Fibroblast of pulmonary artery (primary cell): ENCODE measurements at regions not wholly inside any gene's neighbourhood (a gene's known extent, or its start where the extent isn't known, plus 50 kb on each side); places are given as distances from the start of the nearest gene placed in this dataset.

Experiments used
- DNase-seq: peaks from one replicate; pipeline ENCODE4 v3.0.0-alpha.2; 2010; ENCODE audit warnings: low read depth
- H3K4me3 ChIP-seq: replicated peaks from 2 replicates; pipeline ENCODE4 v1.5.1; 2011; ENCODE audit warnings: low read depth, mild to moderate bottlenecking, control low read depth, low read length, moderate library complexity
- TF ChIP-seq, protein P1 (sequence below): IDR thresholded peaks from 2 replicates; pipeline ENCODE4 v1.5.1; 2011; ENCODE audit warnings: mild to moderate bottlenecking, control low read depth, low read length, inconsistent platforms; ENCODE audit errors: missing control alignments

DNA sequence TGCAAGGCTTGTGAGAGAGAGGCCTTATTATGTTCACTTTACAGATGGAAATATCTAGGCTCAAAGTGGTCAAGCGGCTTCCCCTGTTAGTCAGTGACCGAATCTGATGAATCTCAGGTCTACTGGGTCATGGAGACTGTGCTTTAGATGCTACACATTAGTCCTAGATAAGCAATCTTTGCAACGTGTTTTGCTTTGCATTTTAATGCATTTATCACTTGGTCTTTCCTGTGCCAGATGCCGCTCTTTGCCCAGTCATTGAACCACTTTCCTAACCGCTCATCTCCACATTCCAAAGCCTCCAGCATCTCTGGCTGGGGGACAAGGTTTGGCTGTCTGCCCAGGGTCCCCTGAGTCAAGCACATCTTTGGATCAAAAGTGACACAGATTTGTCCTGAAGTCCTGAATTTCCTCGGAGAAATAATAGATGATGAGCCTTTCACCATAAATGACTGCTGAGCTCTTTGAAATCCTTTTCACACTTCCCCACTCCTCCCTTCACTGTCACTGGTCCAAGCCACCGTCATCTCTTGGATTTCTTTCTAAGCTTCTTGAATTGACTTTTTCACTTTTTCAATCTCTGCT is 96.0 kb upstream of the USP24 start:
- TF ChIP-seq, protein P1, sequence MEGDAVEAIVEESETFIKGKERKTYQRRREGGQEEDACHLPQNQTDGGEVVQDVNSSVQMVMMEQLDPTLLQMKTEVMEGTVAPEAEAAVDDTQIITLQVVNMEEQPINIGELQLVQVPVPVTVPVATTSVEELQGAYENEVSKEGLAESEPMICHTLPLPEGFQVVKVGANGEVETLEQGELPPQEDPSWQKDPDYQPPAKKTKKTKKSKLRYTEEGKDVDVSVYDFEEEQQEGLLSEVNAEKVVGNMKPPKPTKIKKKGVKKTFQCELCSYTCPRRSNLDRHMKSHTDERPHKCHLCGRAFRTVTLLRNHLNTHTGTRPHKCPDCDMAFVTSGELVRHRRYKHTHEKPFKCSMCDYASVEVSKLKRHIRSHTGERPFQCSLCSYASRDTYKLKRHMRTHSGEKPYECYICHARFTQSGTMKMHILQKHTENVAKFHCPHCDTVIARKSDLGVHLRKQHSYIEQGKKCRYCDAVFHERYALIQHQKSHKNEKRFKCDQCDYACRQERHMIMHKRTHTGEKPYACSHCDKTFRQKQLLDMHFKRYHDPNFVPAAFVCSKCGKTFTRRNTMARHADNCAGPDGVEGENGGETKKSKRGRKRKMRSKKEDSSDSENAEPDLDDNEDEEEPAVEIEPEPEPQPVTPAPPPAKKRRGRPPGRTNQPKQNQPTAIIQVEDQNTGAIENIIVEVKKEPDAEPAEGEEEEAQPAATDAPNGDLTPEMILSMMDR, result no peak
- peak; percentile 43 for DNase-seq
- no peak overlapping the region for H3K4me3 ChIP-seq

DNA sequence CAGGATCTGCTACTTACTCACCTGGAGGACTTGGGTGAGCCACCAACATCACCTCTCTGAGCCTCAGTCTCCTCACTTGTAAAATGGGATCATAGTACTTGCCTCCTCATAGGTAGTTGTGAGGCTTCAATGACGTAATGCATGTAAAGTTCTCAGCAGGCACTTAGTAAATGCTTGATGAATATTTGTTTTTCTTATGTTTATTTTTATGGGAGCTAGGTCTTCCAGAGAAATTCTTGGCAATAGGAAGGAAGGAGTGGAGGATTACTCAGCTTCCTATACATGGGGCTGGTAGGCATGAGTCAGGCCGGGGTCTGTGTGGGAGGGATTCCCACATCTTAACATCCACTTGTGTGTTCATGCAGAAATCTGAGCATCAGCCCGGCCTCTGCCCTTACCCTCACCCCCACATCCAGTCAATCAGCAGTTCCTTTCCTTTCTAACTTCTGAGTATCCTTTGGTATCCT is 95.4 kb upstream of the USP24 start:
- no peak overlapping the region for H3K4me3 ChIP-seq
- peak; percentile 98 for DNase-seq
- TF ChIP-seq, protein P1, result no peak

DNA sequence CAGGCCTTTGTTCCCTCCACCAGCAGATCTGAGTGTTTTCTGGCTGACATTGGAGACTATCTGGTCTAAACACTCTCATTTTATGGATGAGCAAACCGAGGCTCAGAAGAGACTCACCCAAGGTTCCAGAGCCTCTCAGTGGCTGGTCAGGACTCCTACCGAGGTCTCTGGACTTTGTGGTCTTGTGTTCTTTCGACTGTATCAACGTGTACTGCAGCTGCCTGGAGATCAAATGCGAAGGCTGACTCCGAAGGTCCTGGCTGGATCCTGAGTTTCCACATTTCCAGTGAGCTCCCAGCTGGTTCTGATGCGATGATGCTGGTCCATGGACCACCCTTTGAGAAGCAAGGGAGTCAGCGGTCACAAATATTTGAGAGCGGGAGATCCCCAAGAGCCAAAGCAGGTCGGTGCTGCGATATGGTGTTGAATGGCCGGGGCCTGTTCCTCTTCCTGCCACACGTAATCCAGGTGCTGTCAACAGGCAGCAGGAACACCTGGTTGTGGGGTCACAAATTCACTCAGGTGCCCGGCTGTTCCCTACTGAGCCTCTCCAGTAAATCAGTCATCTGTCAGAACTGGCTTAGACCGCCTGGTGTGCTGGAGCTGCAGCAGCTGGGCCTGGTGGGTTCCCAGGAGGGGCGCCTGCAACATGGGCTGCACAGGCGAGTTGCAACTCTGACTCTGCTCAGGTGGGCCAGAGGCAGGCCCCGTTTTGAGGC is 94.8 kb upstream of the USP24 start:
- TF ChIP-seq, protein P1, result no peak
- no peak for DNase-seq
- no peak overlapping the region for H3K4me3 ChIP-seq

DNA sequence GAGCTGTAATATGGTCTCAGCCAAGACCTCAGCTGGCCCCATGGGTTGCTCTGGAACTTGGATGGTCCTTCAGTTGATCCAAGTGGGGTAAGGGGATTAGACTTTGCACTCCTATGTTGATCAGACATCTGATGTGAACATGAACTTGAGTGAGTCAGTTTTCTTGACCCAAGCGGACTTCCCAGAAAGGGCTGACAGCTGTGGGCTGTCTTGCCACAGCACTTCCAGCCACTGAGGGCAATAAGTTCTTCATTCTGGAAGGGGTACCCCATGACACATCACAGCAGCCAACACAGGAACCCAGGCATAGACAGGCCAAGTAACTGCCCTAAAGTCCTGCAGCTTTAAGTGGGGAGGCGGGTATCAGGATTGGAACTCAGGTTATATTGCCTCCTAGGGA is 93.9 kb upstream of the USP24 start:
- TF ChIP-seq, protein P1, result no peak
- DNase-seq, result peak; percentile 41
- no peak overlapping the region for H3K4me3 ChIP-seq

DNA sequence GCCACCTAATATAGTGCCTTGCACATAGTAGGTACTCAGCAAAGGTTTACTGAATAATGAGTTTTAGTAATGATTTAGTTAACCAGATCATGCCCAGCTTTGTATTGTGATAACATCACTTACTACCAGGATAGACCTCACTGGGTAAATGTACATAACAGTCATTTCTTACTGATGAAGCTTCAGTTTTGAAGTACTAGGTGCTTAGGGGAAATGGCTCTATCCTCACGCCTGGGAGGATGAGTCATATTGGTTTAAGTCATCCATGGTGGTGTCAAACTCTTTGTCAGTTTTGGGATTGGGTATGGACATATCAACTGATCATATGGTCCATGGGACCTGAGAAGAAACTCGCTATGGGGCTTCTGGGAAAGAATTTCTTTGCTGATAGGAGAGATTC is 90.6 kb upstream of the USP24 start:
- no peak overlapping the region for H3K4me3 ChIP-seq
- DNase-seq, result no peak
- TF ChIP-seq, protein P1, result no peak

DNA sequence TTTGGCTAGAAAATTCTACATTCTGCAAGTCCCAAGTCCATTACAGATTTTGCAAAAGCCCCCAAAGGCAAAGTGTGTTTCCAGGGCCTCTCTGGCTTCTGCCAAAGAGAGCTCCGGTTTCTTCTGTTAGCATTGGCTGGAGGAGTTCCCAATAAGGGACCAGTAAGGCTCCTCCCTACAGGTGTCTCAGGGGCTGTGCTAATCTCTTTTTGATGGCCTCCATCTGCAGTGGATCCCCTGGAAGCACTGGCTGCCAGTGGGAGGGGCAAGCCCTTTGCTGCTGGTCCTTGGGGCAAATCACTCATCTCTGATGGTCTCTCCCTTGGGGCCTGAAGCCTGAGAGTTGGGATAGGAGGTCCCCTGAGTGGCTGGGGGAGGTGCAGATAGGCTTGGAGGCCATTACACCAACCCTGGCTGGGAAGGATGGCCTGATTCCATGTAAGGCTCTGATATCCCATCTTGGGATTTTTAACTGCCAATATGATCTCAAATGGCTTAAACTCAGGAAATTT is 89.1 kb upstream of the USP24 start:
- TF ChIP-seq, protein P1, result no peak
- no peak overlapping the region for H3K4me3 ChIP-seq
- DNase-seq, result no peak
